ENCODE measurements at regions not wholly inside any gene's neighbourhood (a gene's known extent, or its start where the extent isn't known, plus 50 kb on each side); places are given as distances from the start of the nearest gene placed in this dataset.

DNA sequence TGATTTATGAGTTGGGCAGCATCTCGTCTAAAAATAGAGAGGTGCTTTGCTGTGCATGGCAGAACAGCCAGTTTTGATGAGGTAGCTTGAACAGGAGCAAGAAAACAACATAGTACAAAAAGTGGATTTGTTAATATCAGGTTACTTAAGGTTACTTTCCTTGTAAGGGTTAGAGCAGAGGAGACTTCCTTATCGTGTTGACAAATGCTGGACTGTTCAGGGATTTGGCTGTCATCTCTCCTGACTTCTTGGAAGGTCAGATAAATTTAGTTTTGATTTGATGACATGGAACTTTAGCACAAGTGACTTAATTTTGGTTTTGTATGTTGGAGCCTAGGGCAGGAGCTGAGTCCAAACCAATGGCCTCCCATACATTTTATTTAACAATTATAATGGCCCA is 163.9 kb upstream of the ELAC2 start:
- TF ChIP-seq, protein P1, sequence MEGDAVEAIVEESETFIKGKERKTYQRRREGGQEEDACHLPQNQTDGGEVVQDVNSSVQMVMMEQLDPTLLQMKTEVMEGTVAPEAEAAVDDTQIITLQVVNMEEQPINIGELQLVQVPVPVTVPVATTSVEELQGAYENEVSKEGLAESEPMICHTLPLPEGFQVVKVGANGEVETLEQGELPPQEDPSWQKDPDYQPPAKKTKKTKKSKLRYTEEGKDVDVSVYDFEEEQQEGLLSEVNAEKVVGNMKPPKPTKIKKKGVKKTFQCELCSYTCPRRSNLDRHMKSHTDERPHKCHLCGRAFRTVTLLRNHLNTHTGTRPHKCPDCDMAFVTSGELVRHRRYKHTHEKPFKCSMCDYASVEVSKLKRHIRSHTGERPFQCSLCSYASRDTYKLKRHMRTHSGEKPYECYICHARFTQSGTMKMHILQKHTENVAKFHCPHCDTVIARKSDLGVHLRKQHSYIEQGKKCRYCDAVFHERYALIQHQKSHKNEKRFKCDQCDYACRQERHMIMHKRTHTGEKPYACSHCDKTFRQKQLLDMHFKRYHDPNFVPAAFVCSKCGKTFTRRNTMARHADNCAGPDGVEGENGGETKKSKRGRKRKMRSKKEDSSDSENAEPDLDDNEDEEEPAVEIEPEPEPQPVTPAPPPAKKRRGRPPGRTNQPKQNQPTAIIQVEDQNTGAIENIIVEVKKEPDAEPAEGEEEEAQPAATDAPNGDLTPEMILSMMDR (IDR thresholded peaks at IDR 0.05; ENCODE audit: low read depth, low read length): no peak
- no peak for DNase-seq (ENCODE audit: extremely low read depth, low read depth)

GRCh38 chr17:13176436-13176835 is 158.6 kb upstream of the ELAC2 start:
- no peak for DNase-seq (ENCODE audit: extremely low read depth, low read depth)
- TF ChIP-seq, protein P1 (IDR thresholded peaks at IDR 0.05; ENCODE audit: low read depth, low read length): no peak

GRCh38 chr17:13171790-13172189 is 154.0 kb upstream of the ELAC2 start:
- TF ChIP-seq, protein P1 (IDR thresholded peaks at IDR 0.05; ENCODE audit: low read depth, low read length): no peak

GRCh38 chr17:13162361-13162760 is 144.5 kb upstream of the ELAC2 start:
- no peak for DNase-seq (ENCODE audit: extremely low read depth, low read depth)
- TF ChIP-seq, protein P1 (IDR thresholded peaks at IDR 0.05; ENCODE audit: low read depth, low read length): no peak

More at GRCh38 chr17:13171790-13172189, 154.0 kb upstream of the ELAC2 start:
- DNase-seq (ENCODE audit: extremely low read depth, low read depth): no peak

- DNase-seq (ENCODE audit: extremely low read depth, low read depth): no peak
- TF ChIP-seq, protein P1 (IDR thresholded peaks at IDR 0.05; ENCODE audit: low read depth, low read length): no peak
These were observed 143.0 kb upstream of the ELAC2 start for GRCh38 chr17:13160790-13161189.

DNA sequence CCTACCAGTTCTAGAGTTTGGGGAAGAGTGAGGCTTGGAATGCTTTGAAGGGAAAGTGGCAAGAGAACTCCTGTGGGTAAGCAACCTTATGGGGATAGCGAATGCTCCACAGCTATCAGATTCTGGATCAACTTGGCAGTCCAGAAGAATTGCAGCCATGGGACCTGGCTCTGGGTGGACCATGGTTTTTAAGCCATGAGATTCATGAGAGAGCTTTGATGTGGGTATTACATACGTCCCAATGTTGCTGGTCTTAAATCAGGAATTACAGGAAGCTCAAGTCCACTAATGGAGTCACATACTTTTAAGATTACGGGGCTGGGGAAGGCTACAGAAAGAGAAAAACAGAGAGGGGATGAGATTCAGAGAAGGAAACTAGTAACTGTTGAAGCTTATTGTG is 142.5 kb upstream of the ELAC2 start:
- TF ChIP-seq, protein P1 (IDR thresholded peaks at IDR 0.05; ENCODE audit: low read depth, low read length): no peak
- DNase-seq (ENCODE audit: extremely low read depth, low read depth): no peak

GRCh38 chr17:13158494-13159240 is 140.8 kb upstream of the ELAC2 start:
- DNase-seq (ENCODE audit: extremely low read depth, low read depth): no peak
- TF ChIP-seq, protein P1 (IDR thresholded peaks at IDR 0.05; ENCODE audit: low read depth, low read length): no peak
